22Rv1 (cell line): ENCODE measurements at regions not wholly inside any gene's neighbourhood (a gene's known extent, or its start where the extent isn't known, plus 50 kb on each side); places are given as distances from the start of the nearest gene placed in this dataset.

Source experiments
- H3K27ac ChIP-seq: fragments of 450-650 bp; 2 replicates; pipeline ENCODE4 v1.5.1; 2017
- ZFX ChIP-seq: fragments of 450-650 bp; IDR thresholded peaks from 2 replicates; pipeline ENCODE4 v1.6.1; 2017; ENCODE audit warnings: antibody characterized with exemption, borderline replicate concordance
- TF ChIP-seq, protein P1 (sequence below): fragments of 450-650 bp; IDR thresholded peaks from 2 replicates; pipeline ENCODE4 v1.5.1; 2017; ENCODE audit warnings: mild to moderate bottlenecking

DNA sequence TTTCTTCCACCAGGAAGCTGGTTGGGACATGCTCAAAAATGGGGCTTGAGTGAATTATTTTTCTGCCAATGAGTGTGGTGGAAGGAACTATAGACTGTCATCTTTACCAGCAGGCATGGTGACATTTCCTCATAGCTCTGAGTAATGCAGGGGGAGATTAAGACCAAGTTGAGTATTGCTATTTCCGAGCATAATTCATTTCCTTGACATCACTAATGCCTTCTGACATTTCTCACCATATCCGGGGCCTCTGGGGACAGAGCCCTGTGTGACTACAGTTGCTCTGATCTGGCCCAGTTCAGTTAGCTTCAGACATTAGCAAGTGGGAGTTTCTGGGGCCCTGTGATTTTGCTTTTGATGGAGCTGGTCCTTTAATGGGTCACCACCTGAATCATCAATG, 410.4 kb downstream of the MEIS1 start:
- no peak for TF ChIP-seq ZFX
- TF ChIP-seq, protein P1, sequence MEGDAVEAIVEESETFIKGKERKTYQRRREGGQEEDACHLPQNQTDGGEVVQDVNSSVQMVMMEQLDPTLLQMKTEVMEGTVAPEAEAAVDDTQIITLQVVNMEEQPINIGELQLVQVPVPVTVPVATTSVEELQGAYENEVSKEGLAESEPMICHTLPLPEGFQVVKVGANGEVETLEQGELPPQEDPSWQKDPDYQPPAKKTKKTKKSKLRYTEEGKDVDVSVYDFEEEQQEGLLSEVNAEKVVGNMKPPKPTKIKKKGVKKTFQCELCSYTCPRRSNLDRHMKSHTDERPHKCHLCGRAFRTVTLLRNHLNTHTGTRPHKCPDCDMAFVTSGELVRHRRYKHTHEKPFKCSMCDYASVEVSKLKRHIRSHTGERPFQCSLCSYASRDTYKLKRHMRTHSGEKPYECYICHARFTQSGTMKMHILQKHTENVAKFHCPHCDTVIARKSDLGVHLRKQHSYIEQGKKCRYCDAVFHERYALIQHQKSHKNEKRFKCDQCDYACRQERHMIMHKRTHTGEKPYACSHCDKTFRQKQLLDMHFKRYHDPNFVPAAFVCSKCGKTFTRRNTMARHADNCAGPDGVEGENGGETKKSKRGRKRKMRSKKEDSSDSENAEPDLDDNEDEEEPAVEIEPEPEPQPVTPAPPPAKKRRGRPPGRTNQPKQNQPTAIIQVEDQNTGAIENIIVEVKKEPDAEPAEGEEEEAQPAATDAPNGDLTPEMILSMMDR, result no peak
- no peak overlapping the region for H3K27ac ChIP-seq

DNA sequence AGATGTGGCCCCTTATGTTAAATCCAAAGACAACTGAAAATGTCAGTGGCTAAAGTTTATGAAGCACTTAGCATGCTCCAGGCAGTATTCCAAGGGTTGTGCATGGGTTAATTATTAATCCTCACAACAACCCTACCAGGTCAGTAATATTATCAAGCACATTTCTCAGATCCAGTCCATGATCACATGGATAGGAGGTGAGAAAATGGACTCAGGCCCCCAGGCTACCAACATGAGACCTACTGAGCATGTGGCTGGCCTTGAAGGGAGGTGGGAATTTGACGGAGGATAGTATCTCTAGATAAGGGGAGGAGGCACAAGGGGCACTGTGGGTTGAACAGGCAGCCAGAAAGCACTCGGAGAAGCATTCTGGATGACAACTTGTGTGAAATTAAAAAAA, 412.0 kb downstream of the MEIS1 start:
- H3K27ac ChIP-seq, result peak overlapping the region; percentile 53
- no peak for TF ChIP-seq ZFX
- TF ChIP-seq, protein P1, result no peak

DNA sequence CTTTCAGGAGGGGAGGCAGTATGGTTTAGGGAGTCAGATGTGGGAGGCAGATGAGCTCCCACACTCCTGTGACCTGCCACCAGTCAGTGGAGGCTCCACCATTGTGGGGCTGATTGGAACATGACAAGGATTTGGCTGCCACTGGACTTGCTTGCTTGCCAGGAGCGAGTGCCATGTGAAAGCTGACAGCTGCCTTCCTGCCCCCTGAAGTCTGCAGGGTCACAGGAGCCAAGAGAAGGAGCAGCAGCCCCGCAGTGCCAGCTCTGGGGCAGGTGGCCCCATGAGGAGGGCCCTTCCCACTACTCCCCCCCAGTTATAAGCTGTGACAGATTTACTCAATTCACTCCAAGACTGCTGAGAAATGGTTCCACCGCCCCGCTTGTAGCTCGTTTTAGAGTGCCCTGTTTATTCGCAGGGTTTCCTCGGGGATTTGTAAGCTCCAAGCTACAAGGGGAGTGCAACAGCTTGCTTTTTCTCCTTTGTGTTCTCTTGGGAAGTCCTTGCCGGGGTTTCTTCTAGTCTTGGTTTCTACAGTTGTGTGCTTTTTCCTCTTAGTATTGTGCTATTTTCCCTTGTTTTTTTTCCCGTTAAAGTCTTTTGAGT, 414.3 kb downstream of the MEIS1 start:
- no peak for TF ChIP-seq ZFX
- TF ChIP-seq, protein P1, result no peak
- no peak overlapping the region for H3K27ac ChIP-seq

DNA sequence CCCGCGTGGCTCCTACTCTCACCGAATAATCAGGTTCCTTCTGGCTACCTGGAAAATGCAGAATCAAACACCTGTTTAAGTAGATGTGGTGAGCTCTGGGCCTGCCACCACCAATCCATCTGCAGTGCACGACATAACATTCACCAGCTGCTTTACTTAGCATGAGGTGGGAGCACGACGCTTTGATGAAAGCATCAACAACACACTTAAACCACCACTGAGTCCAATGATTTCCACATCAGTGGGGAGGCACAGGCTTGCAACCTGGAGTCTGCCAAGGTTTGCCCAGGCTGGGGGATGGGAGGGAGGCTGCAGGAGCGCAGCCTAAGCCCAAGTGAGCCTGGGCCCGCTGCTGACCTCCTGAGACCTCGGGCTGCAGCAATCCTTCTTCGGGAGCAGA, 415.5 kb downstream of the MEIS1 start:
- TF ChIP-seq, protein P1, result no peak
- no peak for TF ChIP-seq ZFX
- peak overlapping the region; percentile 43 for H3K27ac ChIP-seq

DNA sequence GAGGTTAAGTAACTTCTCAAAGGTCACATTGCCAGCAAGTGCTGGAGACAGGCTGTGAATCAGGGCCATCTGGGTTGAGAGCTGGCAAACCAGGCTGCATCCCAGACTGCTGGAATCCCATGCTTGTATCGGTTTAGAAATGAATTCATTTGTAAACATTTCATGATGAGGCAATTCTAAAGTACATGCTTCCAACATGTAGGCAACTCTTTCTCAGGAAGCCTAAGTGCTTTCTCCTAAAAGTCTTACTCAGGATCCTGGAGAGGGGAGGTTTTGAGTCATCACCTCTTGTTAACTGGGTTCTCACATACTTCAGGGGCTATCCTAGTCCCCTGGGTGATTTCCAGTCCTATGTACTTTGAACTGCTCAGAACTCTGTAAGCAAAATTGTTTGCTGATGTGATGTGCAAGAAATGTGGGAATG, 416.5 kb downstream of the MEIS1 start:
- no peak for TF ChIP-seq ZFX
- TF ChIP-seq, protein P1, result no peak

DNA sequence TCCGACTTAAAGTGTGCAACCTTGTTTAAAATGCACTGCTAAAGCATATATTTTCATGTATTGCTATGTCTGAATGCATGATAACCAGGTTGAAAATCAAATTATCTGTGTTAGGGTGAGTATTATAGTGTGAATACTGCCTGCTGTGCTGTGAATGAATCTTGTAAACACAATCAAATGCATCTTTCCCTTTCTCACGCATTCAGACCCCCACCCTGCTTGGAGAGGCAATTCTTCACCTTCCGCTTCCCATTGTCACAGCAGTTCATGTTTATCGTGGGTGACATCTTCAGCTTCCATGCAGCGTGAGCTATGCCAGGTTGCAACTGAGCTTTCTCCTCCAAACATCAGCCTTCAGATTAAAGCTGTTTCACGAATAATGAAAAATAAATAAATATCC, 418.0 kb downstream of the MEIS1 start:
- H3K27ac ChIP-seq, result no peak overlapping the region
- TF ChIP-seq, protein P1, result no peak
- no peak for TF ChIP-seq ZFX

More for the DNA sequence above, 416.5 kb downstream of the MEIS1 start:
- H3K27ac ChIP-seq, result peak overlapping the region; percentile 43; the same call in 1 of the 2 replicates

DNA sequence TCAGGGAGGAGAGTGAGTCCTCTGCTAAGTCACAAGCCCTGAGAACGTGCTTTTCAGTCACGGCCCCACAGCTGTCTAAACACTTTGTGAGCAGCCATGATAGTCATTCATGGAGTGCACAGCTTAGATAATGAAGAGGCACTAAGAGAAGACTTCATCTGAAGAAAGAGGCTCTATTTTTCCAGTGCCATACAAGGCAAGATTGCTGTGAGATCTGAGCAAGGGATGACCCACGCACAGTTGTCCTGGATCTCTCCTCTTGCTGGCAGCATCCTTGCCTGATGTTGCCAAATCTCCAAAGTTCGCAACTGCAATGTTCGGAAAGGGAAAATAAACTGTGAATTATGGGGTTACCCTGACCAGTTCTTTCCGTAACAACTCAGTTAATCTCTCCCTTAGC, 418.7 kb downstream of the MEIS1 start:
- no peak overlapping the region for H3K27ac ChIP-seq
- no peak for TF ChIP-seq ZFX
- TF ChIP-seq, protein P1, result no peak
